Activated CD8-positive, alpha-beta memory T cell treated with anti-CD3 and anti-CD28 coated beads for 4 hours (primary cell): ENCODE measurements at regions not wholly inside any gene's neighbourhood (a gene's known extent, or its start where the extent isn't known, plus 50 kb on each side); places are given as distances from the start of the nearest gene placed in this dataset.

Experiments used
- DNase-seq, 2 donors: peaks; one replicate each; pipeline ENCODE4 v3.0.0-alpha.2; 2020; ENCODE audit warnings: low read depth in 2 of 2

DNA sequence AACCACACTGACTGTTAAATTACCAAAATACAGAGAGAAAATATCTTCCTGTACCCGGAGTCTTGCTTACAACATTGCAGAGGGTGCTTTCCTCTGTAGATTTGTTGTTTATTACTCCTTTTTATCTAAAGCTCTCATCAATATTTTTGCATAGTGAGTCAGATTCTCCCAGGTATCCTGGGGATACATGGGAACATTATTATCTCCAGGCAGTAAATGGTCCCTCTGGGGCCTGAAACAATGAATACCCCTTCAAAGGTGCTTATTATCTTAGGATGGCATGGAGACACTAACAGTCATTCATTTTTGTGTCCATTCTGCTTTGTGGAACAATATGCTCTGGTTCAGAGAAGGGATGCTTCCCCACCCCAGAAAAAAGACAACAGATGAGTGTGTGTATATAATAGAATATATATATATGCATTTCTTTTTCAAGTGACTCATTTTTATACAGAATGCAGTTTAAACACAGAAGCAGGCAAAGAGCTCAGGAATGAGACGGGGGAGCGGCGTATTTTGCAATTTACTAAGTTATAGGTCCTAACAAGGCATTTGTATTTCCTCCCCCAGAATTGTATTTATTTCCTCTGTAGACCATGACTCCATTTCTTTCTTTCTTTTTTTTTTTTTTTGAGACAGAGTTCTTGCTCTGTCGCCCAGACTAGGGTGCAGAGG lies 424.8 kb upstream of the ZEB2 start:
- no peak for DNase-seq

DNA sequence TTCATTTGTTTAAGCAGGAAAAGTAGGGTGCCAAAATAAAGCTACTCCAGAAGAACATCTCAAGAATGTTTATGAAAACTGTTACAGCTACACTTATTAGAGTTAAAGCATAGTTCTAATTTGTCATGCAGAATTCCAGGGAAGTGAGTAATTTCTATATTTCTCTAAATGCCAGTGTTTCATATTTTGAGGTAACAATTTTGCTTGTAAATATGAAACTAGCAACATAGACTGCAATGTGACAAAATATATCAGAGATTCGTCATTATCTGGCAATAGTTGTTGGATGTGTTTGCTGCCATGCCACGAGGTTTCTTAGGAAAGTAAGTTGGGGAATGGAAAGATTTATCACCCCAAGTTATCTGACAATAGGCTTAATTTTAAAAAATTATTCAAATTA lies 424.1 kb upstream of the ZEB2 start:
- no peak for DNase-seq

DNA sequence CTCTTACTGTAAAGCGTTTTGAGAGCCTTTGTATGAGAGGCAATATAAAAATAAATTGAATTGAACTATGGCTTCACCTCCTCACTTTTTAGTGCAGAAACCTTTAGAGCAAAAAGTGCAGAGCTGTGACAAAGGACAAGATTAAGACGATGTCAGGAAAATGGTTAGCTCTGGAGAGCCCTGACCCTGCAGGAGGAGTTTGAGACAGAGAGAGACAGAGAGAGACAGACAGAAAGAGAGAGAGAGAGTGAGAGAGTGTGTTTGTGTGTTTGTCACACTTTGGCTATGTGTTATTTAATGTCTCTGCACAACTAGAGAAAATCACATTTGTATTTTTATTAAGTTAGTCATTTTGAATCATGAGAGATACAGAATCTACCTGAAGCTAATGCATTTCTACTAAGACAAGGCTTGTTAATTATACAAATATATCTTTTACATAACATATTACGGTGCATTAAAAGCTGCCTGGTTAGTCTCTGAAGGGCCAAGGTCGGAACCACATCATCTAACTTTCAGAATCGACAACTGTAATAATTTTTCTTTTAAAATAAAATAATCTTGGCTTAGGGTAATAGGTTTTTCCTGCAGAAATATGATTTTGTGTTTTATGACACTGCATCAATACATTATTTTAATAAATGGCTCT lies 423.5 kb upstream of the ZEB2 start:
- no peak for DNase-seq

DNA sequence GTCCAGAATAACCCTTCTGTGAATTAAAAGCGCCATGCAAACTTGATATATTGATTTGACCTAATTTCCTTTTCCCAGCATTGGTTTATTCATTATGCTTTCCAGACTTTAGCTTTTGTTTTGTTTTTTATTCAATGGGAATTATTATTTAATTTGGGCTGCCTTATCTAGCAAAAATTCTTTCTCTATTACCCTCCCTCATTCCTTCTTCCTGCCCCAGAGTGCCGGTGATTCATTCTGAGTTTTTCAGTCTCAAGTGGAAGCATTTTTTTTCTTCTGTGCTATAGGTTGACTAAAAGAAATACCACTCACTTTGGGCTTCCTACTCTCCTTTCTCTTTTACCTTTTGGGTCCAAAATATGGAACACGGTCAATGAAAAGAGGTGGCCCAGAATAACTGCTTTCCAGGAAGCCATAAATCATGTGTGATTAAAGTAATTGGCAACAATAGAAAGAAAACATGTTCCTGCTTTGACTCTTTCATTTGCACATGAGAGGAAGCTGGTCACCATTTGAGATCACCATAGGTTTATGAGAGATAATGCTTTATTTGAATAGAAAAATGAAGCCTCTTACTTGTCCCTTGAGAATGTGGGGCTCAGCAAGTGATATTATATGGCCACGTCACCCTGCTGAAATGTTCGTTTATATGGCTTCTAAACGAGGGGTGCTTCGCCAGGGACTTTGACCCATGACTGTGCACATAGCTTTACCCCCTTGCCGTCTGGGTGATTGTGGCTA lies 422.8 kb upstream of the ZEB2 start:
- no peak for DNase-seq

DNA sequence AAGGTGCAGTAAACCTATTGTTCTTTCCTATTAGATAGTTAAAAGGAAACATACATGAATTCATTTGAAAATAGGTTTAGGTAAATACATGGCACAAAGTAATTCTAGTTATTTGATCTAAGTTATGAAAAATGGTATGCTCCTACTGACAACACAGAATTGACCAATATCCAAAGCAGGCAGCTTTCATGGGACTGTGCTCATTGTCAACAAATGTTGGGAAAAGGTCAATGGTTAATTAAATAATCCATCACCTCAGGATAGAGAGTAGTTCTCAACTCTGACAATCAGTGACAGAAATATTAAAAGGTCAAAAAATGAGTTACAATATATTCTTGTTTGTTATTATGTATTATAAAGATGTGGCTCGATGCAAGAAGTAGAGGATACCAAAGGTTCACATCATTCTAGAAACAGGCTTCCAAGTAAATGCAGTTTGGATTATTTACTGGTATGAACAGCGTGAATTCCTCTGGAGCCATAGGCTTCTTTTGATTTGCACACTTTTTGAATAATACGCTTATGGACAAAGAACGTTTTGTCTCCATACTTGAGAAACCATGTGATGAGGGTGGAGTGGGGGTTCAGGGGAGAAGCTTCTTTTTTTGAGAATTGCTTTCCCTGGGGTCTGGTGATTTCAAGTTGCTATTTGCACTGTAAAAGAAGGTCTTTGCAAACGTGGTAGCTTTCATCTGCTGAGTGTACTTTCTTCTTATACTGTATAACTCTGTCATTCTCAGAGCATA lies 422.0 kb upstream of the ZEB2 start:
- no peak for DNase-seq

DNA sequence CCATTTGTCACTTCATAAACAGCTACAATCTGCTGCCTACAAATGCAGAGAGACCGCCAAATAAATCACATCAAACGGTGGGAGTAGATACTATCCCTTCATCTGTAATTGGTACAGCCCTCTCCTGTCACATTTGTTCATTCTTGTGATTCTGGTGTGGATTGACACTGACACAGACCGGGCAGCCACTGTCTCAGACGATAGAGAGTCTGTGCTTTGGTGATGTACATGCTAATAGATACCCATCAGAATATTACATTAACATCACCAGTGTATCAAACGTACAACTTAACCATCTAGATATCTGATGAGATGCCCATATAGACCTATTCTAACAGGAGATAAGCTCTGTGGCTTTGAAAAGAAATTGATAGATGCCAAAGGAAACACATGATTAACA lies 419.7 kb upstream of the ZEB2 start:
- no peak for DNase-seq

DNA sequence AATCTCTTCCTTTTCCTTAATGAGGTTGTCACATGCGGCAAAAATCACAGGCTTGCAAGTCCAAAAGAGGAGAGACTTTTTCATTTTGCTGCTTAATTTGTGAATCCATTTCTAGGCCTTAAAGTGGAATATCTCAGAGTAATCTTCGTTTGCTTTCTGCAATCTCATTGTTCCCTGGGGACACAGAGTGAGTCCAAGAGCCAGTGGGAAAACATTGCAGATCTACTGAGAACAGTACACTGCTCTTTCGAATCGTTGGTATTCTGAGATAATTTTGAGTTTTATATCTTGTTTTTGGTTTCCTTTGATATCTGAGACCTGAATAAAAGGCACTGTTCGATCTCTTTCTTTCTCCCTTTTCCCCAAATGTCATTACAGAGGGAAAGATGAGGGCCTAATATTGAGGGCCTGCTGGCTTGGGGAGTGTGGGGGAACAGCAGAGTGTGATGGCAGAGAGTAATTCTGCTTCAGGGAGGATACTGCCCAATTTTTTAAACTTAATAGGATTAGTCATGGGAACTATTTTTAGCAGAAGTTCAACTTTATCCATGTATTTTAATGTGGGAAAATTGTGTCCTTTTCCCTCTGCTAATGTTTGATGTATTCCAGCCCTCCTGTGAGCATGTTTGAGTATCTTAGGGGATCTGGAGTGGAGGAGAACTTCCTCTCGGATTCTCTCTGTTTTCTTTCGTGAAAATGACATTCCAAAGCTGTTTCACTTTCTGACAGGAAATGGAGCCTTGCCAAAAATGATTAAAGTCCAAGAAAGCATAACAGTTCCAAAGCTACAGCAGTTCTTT lies 418.2 kb upstream of the ZEB2 start:
- DNase-seq, result no peak

DNA sequence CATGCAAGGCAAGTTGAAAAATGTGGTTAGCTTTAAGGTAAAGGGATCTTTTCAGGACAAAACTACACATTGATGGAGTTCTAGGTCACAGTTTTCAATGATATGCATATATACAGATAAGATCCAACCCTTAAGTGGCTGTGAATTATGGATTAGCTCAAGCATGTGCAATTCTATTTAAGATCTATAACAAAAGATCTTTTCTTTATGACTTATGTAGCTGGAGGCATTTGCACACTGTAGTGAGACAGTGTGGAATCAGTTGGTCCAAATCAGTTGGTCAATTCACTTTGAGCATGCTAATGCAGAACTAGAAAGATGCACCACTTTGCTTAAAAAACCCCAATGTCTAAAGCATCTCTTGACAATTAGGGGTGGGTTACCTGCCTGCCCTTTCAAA lies 417.1 kb upstream of the ZEB2 start:
- no peak for DNase-seq

DNA sequence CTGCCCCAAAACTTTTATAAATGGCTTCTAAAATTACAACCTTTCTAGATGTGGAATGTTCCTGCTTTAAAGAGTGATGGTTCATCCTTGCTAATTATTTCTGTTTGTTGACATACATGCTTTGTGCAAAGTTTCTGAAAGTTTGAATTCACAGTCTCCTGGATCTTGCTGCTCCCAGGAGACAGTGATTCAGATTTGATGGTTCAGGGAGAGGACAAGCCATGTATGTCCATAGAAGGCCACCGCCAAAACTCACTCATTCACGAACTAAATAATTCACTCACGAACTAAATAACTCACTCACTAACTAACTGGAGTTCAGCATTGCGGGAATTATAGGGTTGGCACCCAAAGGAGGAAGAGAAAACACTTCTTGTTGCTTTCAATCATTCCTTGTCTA lies 416.5 kb upstream of the ZEB2 start:
- no peak for DNase-seq

DNA sequence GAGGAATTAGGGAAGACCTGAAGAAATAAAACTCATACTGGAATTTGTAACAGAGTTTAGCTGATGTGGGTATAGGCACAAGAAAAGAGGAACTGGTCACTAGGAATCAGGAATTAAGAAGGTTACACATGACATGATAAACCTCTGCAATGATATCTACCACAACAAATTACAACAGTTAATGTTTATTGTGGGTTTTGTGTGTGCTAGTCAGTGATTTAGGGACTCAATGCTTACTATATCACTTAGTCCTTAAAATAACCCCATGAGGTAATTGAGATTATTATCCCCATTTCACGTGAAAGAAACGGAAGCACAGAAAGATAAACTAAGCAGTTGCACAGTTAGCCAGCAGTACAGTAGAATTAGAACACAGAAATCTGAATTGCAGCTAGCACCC lies 415.8 kb upstream of the ZEB2 start:
- no peak for DNase-seq

DNA sequence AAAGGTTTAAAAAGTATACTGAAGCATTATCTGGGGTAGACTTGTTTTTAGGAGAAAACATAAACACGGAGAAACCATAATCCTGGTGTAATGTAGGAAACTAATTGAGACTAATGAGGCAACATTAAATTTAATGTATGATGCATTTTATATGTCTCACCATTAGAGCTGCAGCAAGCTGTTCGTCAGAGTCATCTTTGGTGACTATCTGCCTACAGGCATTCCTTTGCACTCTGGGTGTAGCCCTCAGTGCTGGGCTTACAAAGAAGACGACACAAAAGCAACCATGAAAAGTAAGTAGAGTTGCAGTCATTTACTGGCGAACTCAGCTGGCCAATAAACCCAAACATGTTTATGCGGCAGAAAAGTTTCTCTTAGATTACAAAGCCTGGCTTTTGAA lies 415.3 kb upstream of the ZEB2 start:
- no peak for DNase-seq

DNA sequence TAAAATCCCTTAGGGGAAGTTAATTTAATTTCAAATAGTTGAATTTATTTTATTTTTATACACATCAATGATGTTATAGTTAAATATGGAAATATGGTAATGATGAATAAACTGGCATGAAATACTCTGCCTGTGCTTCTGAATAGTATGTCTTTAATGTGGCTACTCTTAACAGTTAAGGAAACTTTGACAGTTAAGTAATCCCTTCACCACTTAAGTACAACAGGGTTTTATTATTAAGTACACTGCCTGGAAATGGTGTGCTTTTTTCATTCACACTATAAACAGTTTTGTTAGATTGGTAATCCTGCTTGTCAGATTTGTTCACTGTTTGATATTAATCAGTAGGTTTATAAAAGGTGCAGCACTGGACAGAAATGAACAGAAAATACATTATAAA lies 412.0 kb upstream of the ZEB2 start:
- no peak for DNase-seq

DNA sequence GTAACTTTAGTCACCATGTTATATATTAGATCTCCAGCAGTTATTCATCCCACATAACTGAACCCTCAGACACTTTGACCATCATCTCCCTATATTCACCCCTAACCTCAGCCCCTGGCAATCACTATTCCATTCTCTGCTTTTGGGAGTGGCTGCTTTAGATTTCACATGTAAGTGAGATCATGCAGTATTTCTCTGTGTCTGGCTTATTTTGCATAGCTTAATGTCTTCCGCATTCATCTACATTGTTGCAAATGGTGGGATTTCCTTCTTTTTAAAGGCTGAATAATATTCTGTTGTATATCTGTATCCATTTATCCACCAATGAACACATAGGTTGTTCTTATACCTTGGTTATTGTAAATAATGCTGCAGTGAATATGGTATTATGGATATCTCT lies 411.6 kb upstream of the ZEB2 start:
- DNase-seq, result no peak

DNA sequence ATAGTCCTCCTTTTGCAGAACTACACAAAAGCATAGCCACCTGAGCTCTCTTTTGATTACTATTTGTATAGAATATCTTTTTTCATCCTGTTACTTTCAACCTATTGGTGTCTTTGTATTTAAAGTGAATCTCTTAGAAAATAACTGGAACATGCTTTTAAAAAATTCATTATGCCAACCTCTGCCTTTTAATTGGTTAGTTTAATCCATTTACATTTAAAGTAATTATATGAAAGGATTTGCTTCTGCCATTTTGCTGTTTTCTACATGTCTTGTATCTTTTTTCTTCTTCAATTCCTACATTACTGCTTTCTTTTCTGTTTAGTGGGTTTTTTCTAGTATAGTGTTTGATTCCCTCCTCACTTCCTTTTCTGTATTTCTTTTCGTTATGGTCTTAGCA lies 407.5 kb upstream of the ZEB2 start:
- DNase-seq, result no peak

DNA sequence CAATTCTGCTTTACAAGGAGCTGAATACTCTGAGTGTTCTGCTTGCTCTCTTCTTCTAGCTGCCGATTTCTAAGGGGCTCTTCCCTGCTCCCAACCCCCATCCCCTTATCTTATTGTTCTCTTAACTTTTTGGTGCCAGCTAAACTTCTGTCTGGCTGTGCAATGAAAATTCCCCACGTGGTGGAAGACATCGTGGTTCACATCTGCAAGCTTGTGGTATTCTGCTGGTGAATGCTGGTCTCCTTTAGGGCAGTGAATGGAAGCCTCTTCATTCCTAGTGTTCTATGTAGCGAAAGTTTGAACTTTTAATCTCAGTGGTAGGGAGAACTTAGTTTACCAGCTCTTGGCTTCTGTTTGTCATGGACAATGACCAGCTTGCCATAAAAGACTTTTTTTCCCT lies 406.0 kb upstream of the ZEB2 start:
- DNase-seq, result no peak

DNA sequence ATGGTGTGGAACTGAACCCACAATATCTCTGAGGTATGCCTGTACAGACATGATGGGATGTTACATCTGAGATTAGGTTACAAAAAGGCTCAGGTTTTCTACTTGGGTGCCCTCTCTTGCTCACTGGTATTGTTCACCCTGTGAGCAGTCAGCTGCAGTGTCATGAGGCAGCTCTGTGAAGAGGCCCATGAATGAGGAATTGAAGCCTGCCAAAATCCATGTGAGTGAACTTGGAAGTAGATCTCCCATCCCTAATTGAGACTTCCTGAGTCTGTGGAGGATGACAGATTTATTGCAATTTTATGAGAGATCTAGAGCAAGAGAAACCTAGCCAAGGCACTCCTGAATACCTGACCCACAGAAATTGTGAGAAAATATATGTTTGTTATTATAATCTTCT lies 404.9 kb upstream of the ZEB2 start:
- DNase-seq, result no peak

DNA sequence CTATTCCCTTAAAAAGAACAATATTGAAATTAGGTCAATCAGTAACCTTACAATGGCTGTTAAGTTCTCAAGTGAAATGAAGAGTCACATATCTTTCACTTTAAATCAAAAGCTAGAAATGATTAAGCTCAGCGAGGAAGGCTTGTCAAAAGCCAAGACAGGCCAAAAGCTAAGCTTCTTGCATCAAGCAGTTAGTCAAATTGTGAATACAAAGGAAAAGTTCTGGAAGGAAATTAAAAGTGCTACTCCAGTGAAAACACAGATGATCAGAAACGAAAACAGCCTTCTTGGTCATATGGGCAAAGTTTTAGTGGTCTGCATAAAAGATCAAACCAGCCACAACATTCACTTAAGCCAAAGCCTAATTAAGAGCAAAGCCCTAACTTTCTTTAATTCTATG lies 402.6 kb upstream of the ZEB2 start:
- DNase-seq, result no peak

DNA sequence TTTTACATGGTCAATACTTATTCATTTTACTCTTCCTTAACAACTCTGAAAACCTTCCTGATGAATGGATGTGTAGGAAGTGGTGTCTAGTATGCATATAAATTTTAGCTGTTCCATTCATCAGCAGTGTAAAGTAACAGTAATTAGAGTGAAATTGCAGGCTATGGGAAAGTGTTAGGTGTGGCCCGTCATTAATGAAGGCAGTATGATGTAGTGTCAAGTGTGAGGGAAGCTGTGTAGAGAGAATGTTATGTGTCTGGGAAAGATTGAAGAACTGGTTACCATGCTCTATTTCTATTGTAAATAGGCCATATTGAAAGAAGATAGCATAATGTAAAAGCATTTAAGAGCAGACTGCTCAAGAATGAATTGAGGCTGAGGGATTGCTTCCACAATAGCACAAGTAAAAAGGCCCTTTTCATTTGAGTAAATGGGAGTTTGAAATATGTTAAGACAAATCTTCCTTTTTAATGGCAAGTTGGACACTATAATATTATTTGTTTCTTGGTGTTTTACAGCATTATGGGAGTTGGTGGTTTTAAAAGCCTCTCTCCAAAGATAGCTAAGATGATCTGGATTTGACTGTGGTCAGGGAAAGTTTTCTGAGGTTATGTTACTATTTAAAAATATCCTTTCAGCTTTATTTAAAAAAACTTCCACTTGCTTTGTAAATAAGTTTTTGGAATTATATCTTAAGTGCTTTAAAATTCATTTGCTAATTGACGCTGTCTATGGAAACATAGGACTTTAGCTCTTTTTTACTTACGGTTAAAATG lies 401.0 kb upstream of the ZEB2 start:
- DNase-seq, result no peak

DNA sequence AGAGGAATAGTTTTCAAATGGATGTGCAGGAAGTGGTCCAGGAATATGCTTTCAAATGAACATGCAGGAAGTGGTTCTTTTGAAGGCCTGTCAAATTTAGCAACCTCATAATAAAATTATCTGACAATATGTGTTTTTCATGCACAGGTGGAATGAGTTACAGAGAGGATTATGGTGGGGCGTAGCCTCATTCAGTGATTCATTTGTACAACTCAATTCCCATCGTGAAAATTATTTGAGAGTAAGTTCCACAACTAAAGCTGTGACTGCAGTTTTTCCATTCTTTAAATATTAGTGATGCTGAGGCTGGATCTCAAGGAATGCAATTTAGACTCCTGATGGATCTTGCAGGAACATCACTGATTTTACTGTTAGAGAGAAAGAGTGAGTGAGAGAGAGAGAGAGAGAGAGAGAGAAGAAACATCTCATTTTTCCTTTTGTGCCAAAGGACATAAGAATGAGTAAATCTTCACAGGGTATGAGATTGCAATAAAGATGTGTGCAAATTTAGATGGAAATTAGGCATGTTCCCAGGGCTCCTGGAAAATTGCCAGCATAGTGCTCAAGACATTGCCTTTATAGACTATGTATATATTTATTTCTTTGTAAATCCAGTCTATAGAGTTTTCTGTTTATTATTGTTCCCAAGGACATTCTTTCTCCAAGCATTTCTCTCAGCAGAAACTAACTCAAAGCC lies 394.9 kb upstream of the ZEB2 start:
- no peak for DNase-seq

DNA sequence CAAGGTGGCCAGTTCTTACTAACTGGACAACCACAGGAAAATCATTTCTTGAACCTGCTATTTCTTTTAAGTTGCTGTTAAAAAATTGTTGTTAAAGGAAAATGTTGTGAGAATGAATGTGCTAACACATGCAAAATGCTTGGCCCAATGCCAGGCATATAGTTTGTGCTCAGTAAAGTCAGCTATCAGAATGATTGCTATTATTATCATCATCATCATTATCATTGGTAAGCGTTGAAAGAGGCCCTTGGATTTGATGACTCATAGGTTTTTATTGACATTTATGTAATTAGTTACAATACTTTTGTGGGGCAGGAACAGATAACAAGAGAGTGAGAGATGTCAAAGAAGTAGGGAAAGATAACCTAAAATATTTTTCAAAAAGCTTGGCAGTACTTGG lies 394.2 kb upstream of the ZEB2 start:
- DNase-seq, result no peak
